ENCODE measurements at regions not wholly inside any gene's neighbourhood (a gene's known extent, or its start where the extent isn't known, plus 50 kb on each side); places are given as distances from the start of the nearest gene placed in this dataset.

GRCh38 chr15:24067733-24068501 lies 380.8 kb upstream of the NDN start:
- TF ChIP-seq REST (IDR thresholded peaks at IDR 0.05; ENCODE audit: low read depth, low read length) (no peak), HDAC2 (IDR thresholded peaks at IDR 0.05) (no peak), RCOR1 (conservative IDR thresholded peaks at IDR 0.05; ENCODE audit: low read depth, low read length) (no peak), USF2 (IDR thresholded peaks at IDR 0.05; ENCODE audit: borderline replicate concordance, low read depth, low read length) (no peak), SP1 (IDR thresholded peaks at IDR 0.05; ENCODE audit: low read depth, low read length) (no peak), NR2C2 (IDR thresholded peaks at IDR 0.05; ENCODE audit: borderline replicate concordance, control insufficient read depth, insufficient read length, low read depth) (no peak), CTCF (IDR thresholded peaks at IDR 0.05 in 2 of 3, conservative IDR thresholded peaks at IDR 0.05 in 1 of 3; ENCODE audit: control insufficient read depth in 2 of 3, extremely low read depth in 1 of 3, insufficient read depth in 1 of 3, low read depth in 3 of 3, low read length in 3 of 3) (no peak), TAF1 (IDR thresholded peaks at IDR 0.05; ENCODE audit: borderline replicate concordance, low read depth, low read length) (no peak), BCLAF1 (IDR thresholded peaks at IDR 0.05) (no peak)

Data from GM12878 (cell line).